ENCODE measurements at regions not wholly inside any gene's neighbourhood (a gene's known extent, or its start where the extent isn't known, plus 50 kb on each side); places are given as distances from the start of the nearest gene placed in this dataset.
"Not testable (repeated sequence)": the region's sequence is repeated elsewhere in the genome, so short reads cannot be mapped to it uniquely, and the experiment has no call there.

DNA sequence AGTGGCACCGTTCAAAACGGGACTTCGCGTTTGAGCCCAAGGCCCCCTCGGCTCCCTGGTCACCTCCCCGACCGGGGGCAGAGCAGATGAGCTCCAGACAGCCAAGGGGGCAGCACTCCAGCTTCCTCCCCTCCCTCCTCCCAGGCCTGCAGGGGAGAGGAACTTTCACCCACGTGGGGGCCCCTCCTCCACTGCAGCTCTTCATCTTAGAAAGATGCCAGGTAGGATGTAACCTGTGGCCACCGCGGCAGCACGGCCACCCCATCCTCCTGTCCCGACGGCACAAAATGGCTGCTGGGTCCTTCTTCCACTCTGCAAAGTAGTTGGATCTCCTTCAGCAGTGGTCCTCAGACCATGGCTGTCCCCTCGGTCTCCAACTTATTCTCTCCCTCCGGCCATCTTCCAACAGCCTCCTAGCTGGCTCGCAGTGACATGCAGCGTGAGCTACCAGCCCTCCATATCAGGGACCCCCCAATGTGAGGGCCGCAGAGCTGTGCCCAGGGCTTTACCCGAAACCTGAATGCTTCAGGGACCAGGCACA, 94.5 kb upstream of the ID2 start:
- DNase-seq, result no peak

- DNase-seq, result no peak
These were observed 93.7 kb upstream of the ID2 start for GRCh38 chr2:8587920-8588830.

DNA sequence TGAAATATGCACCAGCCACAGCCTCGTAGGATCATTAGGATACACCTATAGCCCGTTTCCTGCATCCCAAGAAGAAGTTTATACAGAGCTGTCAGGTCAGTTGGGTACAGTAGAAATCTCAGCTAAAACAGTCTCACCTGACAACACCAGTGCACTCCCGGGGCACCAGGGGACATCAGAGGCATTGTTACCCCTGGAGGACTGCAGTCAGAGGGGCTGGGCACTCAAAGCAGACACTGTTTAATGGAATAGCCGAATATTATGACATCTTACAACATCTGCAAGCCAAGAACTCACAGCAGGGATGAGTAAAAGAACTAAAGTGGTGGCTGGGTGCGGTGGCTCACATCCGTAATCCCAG, 93.0 kb upstream of the ID2 start:
- DNase-seq, result no peak

DNA sequence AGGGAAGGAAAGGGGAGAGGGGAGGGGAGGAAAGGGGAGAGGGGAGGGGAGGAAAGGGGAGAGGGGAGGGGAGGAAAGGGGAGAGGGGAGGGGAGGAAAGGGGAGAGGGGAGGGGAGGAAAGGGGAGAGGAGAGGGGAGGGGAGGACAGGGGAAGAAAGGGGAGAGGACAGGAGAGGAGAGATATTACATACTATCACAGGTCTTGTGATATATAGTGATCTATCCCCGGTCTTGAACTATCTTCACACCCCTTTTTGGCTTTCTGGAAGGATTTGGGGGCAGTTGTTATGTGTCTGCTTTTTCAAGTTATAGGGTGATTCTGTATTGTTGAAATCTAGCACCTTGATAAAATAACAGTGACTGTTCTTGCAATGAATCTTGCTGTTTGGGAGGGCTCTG, 92.1 kb upstream of the ID2 start:
- no peak for DNase-seq

- no peak for DNase-seq
These were observed 90.9 kb upstream of the ID2 start for GRCh38 chr2:8590938-8591337.

DNA sequence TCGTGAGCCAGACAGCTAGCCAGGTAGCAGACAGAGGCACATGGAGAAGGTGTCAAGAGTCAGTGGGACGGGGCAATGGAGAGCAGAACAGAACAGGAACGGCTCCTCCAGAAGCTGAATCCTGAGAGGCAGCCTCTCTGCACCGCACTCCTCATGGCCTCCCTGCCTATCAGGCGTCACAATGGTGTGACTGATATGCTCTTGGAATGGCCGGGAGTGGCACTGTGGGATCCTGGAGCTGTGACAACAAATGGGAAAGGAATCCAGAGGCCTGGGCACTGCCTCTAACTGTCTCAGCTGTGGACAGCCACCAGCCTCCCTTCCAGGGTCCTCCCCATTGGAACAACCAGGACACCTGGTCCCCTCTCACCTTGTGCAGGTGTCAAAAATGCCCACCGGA, 89.1 kb upstream of the ID2 start:
- no peak for DNase-seq

DNA sequence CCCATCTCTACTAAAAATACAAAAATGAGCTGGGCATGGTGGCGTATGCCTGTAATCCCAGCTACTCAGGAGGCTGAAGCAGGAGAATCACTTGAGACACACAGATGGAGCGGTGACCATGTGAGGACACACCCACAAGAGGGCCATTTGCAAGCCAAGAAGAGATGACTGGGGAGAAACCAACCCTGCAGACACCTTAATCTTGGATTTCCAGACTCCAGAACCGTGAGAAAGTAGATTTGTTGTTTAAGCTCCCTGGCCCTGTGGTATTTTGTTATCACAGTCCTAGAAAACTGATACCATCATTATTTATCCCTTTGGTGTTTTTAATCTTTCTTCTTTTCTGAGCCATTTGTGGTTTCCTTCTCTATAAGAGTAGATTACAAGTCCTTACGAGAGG, 88.6 kb upstream of the ID2 start:
- DNase-seq, result no peak

DNA sequence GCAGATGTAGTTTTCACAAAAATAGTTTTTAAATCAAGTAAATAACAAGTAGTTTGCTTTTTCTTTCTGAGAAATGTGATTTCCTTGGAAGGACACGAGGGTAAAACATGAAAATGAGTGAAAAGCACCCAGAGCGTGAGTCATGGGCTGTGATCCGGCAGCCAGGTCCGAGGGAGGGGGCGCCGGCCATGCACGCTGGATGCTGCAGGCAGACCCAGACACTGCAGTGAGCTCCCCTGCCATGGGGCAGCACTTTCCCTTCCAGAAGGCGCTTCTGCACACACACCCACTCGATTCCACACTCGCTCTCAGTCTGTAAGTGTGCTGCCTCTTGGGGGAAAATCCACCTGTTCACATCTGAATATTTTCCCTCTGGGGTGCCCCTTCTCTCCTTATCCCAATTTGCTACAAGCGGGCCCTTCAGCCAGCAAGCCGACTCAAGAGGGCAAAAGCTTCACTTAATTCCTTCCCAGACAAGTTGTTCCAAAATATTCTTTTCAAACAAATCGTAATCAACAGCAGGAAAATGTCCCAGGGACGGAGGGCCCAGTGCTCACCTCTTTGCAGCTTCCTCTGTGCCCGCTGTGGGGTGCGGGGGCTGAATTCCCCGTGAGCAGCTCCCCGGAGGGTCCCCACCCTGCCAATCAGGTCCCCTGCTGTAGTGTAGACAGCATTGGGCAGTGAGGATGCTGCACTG, 87.0 kb upstream of the ID2 start:
- no peak for DNase-seq

DNA sequence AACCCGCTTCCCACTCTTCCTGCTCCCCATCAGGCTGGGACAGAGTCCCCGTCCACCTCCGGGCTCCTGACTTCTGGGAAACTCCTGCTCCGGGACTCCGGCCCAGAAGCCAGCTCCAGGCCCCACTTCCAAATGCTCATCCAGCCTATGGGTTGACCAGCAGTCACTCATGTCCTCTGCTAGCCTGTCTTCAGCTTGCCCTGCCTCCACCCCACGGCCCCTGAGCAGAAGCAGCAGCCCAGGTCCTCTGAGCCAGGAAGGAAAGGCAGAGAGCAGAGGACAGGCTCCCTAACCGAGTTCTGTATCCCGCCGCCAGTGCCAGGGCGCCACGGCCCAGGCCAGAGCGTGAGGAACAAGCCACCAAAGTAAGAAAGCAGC, 86.4 kb upstream of the ID2 start:
- DNase-seq, result no peak

GRCh38 chr2:8595811-8596600, 85.8 kb upstream of the ID2 start:
- DNase-seq, result no peak

- no peak for DNase-seq
These were observed 84.8 kb upstream of the ID2 start for GRCh38 chr2:8597094-8597493.

DNA sequence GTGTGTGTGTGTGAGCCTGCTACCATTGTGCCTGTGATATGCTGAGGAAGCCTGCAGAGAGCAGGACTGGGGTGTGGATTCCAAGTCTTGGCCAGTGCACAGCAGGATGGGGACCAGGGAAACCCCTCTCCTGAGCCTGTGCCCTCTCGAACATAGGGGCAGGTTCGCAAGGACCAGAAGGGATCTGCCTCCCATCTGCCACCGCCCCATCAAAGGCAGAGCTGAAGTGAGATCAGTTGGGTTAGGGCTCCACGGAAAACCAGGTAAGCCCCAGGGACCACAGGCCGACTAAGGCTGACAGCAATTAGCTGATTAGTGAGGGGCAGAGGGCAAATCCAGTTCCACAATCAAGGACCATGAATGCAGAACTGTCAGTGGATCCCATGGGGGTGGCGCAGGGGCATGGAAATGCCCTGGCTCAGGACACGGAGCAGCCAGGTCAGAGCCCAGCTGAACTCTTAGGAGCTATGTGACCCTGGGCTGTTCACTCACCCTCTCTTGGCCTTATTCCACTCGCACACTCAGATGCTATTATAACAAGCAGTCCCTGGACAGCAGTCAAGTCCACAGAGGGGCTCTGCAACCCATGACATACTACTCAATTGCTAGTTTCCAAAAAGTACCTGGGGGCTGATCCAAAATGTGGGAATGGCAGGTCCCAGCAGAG, 84.2 kb upstream of the ID2 start:
- no peak for DNase-seq

- DNase-seq, result no peak
These were observed 83.3 kb upstream of the ID2 start for GRCh38 chr2:8598295-8599165.

GRCh38 chr2:8599421-8600242, 82.2 kb upstream of the ID2 start:
- DNase-seq, result no peak

DNA sequence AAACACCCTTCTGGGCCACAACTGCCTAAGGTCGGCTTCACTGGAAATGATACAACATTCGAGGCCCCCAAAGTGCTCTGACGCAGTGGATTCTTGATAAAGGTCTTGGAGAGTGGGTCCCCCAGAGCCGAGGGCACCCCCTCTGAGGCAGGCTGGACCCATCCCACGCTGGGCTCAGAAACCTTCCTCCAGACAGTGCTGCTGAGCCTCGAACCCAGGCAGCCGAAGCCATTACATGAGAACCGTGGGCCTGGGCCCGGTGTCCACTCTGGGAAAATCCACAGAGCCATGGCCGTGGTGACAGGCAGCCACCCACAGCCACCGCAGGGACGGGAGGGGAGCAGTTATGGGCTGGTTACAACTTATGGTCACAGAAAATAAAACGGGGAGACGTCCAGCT, 81.4 kb upstream of the ID2 start:
- no peak for DNase-seq

DNA sequence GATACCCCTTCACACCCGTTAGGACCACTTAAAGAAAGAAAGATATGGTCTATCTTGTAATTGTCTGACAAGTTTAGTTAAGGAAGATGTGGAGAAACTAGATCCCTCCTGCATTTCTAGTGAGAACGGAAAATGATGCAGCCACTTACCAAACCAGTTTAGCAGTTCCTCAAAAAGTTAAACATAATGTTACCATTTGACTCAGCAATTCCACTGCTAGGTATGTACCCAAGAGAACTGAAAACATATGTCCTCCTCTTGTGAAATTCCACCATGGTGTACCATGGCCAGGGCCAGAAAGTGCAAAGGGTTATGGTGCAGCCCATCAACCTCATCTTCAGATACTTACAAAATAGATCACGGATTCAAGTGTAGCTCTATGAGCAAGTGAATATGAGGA, 79.0 kb upstream of the ID2 start:
- DNase-seq, result no peak

GRCh38 chr2:8603356-8603755, 78.5 kb upstream of the ID2 start:
- not testable (repeated sequence) for DNase-seq

DNA sequence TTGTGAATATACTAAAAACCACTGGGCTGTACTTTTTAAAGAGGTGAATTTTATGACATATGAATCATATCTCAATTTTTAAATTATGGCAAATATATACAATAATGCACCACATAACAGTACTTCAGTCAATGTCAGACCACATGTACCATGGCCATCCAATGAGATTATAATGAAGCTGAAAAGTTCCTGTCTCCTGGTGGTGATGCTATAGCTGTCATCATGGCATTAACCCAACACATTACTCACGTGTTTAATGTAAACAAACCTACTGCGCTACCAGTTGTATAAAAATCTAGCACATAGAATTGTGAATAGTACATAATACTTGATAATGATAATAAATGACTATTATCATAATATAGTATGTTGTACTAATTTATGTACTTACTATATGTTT, 77.6 kb upstream of the ID2 start:
- DNase-seq, result no peak

DNA sequence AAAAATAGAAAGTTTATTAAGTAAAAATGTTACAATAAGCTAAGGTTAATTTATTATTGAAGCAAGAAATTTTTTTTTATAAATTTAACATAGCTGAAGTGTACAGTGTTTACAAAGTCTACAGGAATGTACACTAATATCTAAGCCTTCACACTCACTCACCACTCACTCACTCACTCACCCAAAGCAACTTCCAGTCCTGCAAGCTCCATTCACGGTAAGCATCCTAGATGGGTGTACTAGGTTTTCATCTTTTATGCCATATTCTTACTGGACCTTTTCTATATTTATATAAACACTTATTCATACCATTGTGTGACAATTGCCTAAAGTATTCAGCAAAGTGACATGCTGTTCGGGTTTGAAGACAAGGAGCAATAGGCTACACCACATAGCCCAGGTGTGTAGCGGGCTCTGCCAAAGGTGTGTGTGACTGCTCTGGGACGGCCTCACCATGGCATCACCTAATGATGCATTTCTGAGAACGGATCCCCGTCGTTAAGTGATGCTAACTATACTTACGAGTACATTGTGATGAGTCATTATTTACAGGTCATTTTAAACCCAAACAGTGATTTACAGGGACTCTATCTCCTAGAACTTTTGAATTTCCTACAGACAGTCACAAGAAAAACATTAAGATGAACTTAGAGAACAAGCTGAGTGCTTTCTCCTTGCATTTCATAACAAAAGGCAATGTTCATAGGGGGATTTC, 76.3 kb upstream of the ID2 start:
- no peak for DNase-seq

GRCh38 chr2:8606226-8606625, 75.6 kb upstream of the ID2 start:
- DNase-seq, result no peak

All from NCI-H1105 (cell line).